HG02973 (cell line): ENCODE measurements at regions not wholly inside any gene's neighbourhood (a gene's known extent, or its start where the extent isn't known, plus 50 kb on each side); places are given as distances from the start of the nearest gene placed in this dataset.

Experiments
- ATAC-seq: cut with Tn5 transposase; IDR thresholded peaks from one replicate; pipeline ENCODE4 v1.9.1; 2021; ENCODE audit warnings: moderate library complexity; ENCODE audit not compliant: unreplicated experiment

- ATAC-seq: no peak
Observed at GRCh38 chr5:105030153-105030552, 1467.6 kb upstream of the NUDT12 start.

- no peak for ATAC-seq
Observed at GRCh38 chr5:105015098-105015497, 1452.5 kb upstream of the NUDT12 start.

DNA sequence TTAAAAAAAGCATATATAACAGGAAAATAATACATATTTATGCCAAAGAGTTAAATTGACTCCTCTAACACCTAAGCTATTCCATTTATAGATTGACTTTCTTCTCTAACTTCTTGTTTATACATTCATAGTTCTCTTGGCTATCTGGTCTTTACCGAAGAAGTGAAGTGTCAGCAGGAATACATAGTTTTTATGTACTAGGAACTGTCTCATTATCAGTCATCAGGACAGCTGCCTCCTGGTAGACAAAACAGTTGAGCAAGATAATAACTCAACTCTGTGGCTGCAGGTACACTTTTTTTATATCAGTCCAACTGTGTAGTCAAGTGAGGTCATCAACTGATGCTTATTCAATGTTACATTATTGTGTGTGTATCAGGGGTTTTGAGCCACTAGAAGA, 1436.0 kb upstream of the NUDT12 start:
- no peak for ATAC-seq

GRCh38 chr5:104998169-104998568, 1435.6 kb upstream of the NUDT12 start:
- no peak for ATAC-seq

DNA sequence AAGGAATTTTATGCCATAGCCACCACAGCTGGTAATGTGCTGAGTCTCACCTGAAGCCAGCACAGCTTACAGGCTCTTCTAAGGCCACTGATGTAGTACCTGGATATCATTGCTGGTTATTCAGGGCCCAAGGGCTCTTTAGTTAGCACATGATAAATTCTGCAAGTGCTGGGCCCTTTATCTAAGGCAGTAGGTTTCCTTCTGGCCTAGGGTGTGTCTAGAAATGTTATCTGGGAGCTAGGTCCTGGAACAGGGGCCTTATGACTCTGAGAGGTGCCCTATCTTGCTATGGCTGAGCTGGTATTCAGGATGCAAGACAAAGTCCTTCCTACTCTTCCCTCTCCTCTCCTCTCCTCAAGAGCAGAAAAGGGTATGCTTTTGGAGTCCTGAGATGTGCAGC, 1424.5 kb upstream of the NUDT12 start:
- no peak for ATAC-seq

DNA sequence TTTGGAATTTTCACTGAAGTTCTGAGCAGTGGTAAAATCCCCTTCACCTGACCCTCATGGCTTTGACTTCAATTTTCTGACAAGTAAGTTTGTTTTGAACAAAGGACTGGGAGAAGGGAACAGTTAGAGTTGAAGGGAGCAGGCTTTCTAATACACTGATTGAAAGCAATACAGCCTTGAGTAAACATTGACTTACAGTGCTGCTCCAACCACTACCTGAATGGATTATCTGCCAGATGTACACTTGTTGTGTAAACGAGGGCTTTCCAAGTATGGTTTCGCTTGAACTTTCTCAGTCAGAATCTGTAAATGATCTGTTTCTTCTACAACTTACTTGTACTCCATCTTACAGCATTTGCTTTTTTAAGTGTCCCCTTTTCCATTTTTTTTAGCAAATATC, 1414.9 kb upstream of the NUDT12 start:
- no peak for ATAC-seq

DNA sequence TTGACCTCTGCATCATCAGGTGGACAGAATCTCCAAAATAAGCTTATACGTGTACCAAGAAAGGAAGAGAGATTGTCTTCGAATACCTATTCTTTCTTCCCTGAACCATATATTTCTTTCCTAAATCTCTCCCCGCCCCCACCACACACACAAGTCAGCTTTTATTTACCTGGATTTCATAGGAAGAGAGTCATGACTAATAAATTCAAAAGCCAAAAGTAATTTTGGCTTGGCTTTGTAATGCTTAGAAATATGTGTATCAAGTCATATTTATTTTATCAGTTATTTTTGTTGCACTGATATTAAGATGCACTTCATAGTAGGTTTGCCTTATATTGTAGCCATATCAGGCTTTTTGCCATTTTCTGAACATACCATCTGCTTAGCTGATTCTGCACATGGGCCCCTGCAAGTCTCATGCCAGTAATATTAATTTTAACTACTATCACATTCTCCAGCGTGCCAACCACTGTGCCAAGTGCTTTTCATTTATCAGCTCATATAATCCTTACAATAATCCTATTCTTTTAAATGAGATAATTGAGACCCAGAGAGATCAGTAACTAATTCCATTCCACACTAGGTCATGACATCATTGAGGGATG, 1405.3 kb upstream of the NUDT12 start:
- ATAC-seq: no peak

DNA sequence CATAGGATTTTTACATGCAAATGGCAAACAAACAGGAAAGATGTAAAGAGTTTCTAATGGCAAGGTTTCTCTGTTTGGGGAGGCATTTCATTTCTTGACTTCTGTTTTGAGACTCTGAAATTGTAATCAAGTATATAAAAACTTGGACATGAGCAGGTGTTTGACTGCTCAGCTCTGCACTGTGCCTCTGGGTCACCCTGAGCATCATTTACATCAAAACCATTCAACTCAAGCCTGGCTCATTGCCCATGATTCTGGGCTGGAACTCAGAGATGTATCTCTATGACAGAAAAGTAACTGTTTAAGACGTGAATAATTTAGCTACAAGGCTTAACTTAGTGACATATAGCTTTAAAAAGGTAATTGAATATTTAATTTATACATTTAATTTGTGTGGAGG, 1402.4 kb upstream of the NUDT12 start:
- no peak for ATAC-seq

DNA sequence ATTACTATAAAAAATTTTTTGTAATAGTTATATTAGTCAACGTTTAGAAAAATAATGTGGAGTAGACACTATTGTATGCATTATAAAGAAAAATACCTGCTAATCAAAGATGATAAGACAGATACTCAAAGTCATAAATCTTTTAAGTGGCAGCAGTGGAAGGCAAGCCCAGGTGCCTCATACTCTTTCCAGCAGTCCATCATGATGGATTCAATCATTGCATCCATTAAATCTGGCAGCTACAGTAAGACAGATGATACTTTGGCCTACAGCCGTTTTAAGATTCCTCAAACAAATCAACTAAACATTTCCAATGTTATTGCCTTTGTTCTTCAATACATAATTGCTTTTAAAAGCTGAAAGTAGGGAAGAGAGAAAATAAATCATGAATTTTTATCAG, 1392.9 kb upstream of the NUDT12 start:
- no peak for ATAC-seq

- ATAC-seq: no peak
Observed at GRCh38 chr5:104952876-104953275, 1390.3 kb upstream of the NUDT12 start.

DNA sequence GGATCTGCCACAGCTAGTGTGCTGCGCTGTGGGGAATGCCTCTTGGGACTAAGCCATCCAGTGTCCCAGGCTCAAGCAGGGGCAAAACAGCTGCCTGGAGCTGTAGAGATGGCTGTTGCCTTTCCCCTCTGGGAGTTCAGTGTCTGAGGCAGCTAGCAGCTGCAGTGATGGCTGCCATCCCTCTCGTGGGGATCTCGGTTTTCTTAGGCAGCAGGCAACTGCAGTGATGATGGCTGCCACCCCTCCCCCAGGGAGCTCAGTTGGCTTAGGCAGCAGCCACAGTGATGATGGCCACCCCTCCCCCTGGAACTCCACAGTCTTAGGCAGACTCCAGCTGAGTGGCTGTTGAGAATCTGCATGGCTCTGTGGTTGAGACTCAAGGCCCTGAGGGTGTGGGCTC, 1389.2 kb upstream of the NUDT12 start:
- no peak for ATAC-seq

GRCh38 chr5:104947076-104947475, 1384.5 kb upstream of the NUDT12 start:
- no peak for ATAC-seq

- no peak for ATAC-seq
Observed at GRCh38 chr5:104942735-104943134, 1380.1 kb upstream of the NUDT12 start.

DNA sequence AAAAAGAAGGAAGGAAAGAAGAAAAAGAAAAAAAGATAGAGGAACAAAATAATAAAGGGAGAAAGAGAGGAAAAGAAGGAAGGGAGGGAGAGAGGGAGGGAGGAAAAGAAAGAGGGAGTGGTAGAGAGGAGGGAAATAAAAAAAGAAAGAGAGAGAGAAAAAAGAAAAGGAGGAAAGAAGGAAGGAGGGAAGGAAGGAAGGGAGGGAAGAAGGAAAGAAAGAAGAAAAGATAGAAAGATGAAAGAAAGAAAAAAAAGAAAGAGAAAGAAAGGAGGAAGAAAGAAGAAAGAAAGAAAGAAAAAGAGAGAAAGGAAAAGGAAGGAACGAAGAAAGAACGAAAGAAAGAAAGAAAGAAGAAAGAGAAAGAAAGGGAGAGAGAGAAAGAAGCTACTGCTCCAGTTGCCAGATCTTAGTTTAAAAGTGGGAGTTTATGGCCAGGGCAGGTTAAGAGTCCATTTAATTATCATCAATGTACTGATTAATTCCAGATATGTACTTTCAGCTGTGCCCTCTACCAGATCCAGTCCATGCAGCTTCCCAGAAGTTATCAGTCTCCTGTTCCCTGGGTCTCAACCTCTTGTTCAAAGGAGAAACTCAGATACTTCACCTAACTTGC, 1378.5 kb upstream of the NUDT12 start:
- no peak for ATAC-seq

GRCh38 chr5:104937598-104937997, 1375.0 kb upstream of the NUDT12 start:
- no peak for ATAC-seq

- ATAC-seq: no peak
Observed at GRCh38 chr5:104932431-104932830, 1369.8 kb upstream of the NUDT12 start.

DNA sequence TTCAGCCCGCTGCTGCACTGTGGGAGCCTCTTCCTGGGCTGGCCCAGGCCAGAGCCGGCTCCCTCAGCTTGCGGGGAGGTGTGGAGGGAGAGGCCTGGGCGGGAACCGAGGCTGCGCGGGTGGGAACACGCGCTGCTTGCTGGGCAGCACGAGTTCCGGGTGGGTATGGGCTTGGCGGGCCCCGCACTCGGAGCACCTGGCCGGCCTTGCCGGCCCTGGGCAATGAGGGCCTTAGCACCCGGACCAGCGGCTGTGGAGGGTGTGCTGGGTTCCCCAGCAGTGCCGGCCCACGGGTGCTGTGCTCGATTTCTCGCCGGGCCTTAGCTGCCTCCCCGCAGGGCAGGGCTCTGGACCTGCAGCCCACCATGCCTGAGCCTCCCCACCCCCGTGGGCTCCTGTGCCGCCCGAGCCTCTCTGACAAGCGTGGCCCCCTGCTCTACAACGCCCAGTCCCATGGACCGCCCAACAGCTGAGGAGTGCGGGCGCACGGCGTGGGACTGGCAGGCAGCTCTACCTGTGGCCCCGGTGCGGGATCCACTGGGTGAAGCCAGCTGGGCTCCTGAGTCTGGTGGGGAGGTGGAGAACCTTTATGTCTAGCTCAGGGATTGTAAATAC, 1366.4 kb upstream of the NUDT12 start:
- ATAC-seq: no peak

DNA sequence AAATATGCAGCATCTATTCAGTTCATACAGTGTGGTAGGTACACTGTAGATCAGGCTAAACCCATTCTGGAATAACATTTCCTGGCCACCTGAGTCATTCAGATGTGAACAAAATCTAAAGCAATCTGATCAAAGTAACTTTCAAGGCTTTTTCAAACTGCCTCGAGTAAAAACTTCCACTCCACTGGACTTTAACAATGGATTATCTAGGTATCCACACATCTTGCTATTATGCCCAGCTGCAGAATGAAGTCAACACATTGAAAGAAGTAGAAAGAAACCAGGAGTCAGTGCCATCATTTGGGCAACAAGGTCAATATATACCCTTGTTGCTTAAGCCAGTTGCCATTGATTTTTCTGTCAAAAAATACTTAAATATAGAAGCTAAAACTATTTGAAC, 1352.6 kb upstream of the NUDT12 start:
- no peak for ATAC-seq

- no peak for ATAC-seq
Observed at GRCh38 chr5:104914536-104915070, 1352.0 kb upstream of the NUDT12 start.

GRCh38 chr5:104913841-104914281, 1351.3 kb upstream of the NUDT12 start:
- no peak for ATAC-seq

- no peak for ATAC-seq
Observed at GRCh38 chr5:104909803-104910202, 1347.2 kb upstream of the NUDT12 start.

GRCh38 chr5:104904561-104904960, 1342.0 kb upstream of the NUDT12 start:
- no peak for ATAC-seq
